Liver (tissue), 3 donors: ENCODE measurements at regions not wholly inside any gene's neighbourhood (a gene's known extent, or its start where the extent isn't known, plus 50 kb on each side); places are given as distances from the start of the nearest gene placed in this dataset.

Experiments
- CTCF ChIP-seq: fragments of 150-350 bp; IDR thresholded peaks from 2 replicates; pipeline ENCODE4 v1.5.1; 2017; ENCODE audit warnings: improper control_type of control experiment, low read depth, low read length; ENCODE audit not compliant: missing input control
- MAX ChIP-seq: IDR thresholded peaks from 2 replicates; pipeline ENCODE4 v1.6.1; 2016; ENCODE audit warnings: antibody characterized with exemption
- RAD21 ChIP-seq, 2 donors: IDR thresholded peaks; 2 replicates each; pipeline ENCODE4 v1.6.1; 2016; ENCODE audit warnings: antibody characterized with exemption in 2 of 2, mild to moderate bottlenecking in 2 of 2
- REST ChIP-seq: IDR thresholded peaks from 2 replicates; pipeline ENCODE4 v1.6.1; 2016; ENCODE audit warnings: antibody characterized with exemption, mild to moderate bottlenecking
- TAF1 ChIP-seq: conservative IDR thresholded peaks from 2 replicates; pipeline ENCODE4 v1.6.1; 2016; ENCODE audit warnings: antibody characterized with exemption, mild to moderate bottlenecking
- donor health status: healthy.
- donor health status: healthy.

- TF ChIP-seq CTCF = no peak
- no peak for TF ChIP-seq REST
- TF ChIP-seq MAX = no peak
- no peak for TF ChIP-seq TAF1
- no peak for TF ChIP-seq RAD21 (IDR thresholded peaks at IDR 0.05)
Observed at GRCh38 chrX:36443007-36443406, 523.5 kb downstream of the CFAP47 start.
